NCI-H2171 treated with DMSO at 0.1 percent for 48 hours (cell line): ENCODE measurements at regions not wholly inside any gene's neighbourhood (a gene's known extent, or its start where the extent isn't known, plus 50 kb on each side); places are given as distances from the start of the nearest gene placed in this dataset.
"Not testable (repeated sequence)": the region's sequence is repeated elsewhere in the genome, so short reads cannot be mapped to it uniquely, and the experiment has no call there.

Experiments
- DNase-seq: peaks from one replicate; lab custom pipeline; 2025; lab: John Stamatoyannopoulos, UW

- DNase-seq = not testable (repeated sequence)
Measured at GRCh38 chr2:87315183-87315902, 293.7 kb upstream of the PLGLB1 start.

- DNase-seq = not testable (repeated sequence)
Measured at GRCh38 chr2:87317193-87317592, 295.5 kb upstream of the PLGLB1 start.

- DNase-seq = not testable (repeated sequence)
Measured at GRCh38 chr2:87318814-87319491, 297.3 kb upstream of the PLGLB1 start.

GRCh38 chr2:87319705-87320104, 298.1 kb upstream of the PLGLB1 start:
- DNase-seq = not testable (repeated sequence)

- not testable (repeated sequence) for DNase-seq
Measured at GRCh38 chr2:87321201-87321600, 299.6 kb upstream of the PLGLB1 start.

GRCh38 chr2:87324335-87325041, 302.8 kb upstream of the PLGLB1 start:
- not testable (repeated sequence) for DNase-seq

GRCh38 chr2:87325042-87325910, 303.6 kb upstream of the PLGLB1 start:
- not testable (repeated sequence) for DNase-seq

GRCh38 chr2:87325911-87326294, 304.3 kb upstream of the PLGLB1 start:
- DNase-seq = not testable (repeated sequence)

- not testable (repeated sequence) for DNase-seq
Measured at GRCh38 chr2:87326754-87327153, 305.1 kb upstream of the PLGLB1 start.

GRCh38 chr2:87327648-87328371, 306.2 kb upstream of the PLGLB1 start:
- DNase-seq = not testable (repeated sequence)

GRCh38 chr2:87329529-87329928, 307.9 kb upstream of the PLGLB1 start:
- not testable (repeated sequence) for DNase-seq

- DNase-seq = not testable (repeated sequence)
Measured at GRCh38 chr2:87330486-87330885, 308.8 kb upstream of the PLGLB1 start.

GRCh38 chr2:87331940-87332583, 310.4 kb upstream of the PLGLB1 start:
- not testable (repeated sequence) for DNase-seq

- not testable (repeated sequence) for DNase-seq
Measured at GRCh38 chr2:87334888-87335287, 313.2 kb upstream of the PLGLB1 start.

GRCh38 chr2:87338998-87339397, 317.4 kb upstream of the PLGLB1 start:
- not testable (repeated sequence) for DNase-seq

- DNase-seq = not testable (repeated sequence)
Measured at GRCh38 chr2:87341601-87342014, 320.0 kb upstream of the PLGLB1 start.

GRCh38 chr2:87342175-87342574, 320.5 kb upstream of the PLGLB1 start:
- DNase-seq = not testable (repeated sequence)

GRCh38 chr2:87343347-87343746, 321.7 kb upstream of the PLGLB1 start:
- DNase-seq = not testable (repeated sequence)

GRCh38 chr2:87345283-87345682, 323.6 kb upstream of the PLGLB1 start:
- not testable (repeated sequence) for DNase-seq

- not testable (repeated sequence) for DNase-seq
Measured at GRCh38 chr2:87348556-87348955, 326.9 kb upstream of the PLGLB1 start.
